ENCODE measurements at regions not wholly inside any gene's neighbourhood (a gene's known extent, or its start where the extent isn't known, plus 50 kb on each side); places are given as distances from the start of the nearest gene placed in this dataset.

GRCh38 chr12:105466901-105467598 lies 136.6 kb downstream of the C12orf75 start:
- ChIA-PET POLR2A (no interaction called here), CTCF (no interaction called here)
- DNase-seq (ENCODE audit: extremely low spot score): no peak
- no peak for TF ChIP-seq ZNF384 (IDR thresholded peaks at IDR 0.05)
- no peak for TF ChIP-seq FOXA1 (IDR thresholded peaks at IDR 0.05)
- TF ChIP-seq HDGF (IDR thresholded peaks at IDR 0.05; ENCODE audit: borderline replicate concordance): no peak
- TF ChIP-seq LEF1 (IDR thresholded peaks at IDR 0.05; ENCODE audit: borderline replicate concordance): no peak
- no peak for TF ChIP-seq TARDBP (IDR thresholded peaks at IDR 0.05)
- no peak for TF ChIP-seq PKNOX1 (IDR thresholded peaks at IDR 0.05)
- TF ChIP-seq BHLHE40 (IDR thresholded peaks at IDR 0.05; ENCODE audit: borderline replicate concordance): no peak
- no peak for TF ChIP-seq ARNT (IDR thresholded peaks at IDR 0.05)
- no peak for TF ChIP-seq L3MBTL2 (conservative IDR thresholded peaks at IDR 0.05)

GRCh38 chr12:105467710-105468366 lies 137.3 kb downstream of the C12orf75 start:
- ChIA-PET POLR2A (no interaction called here), CTCF (no interaction called here)
- no peak for TF ChIP-seq SP1 (IDR thresholded peaks at IDR 0.05)
- no peak for TF ChIP-seq L3MBTL2 (conservative IDR thresholded peaks at IDR 0.05)
- TF ChIP-seq NFRKB (IDR thresholded peaks at IDR 0.05): no peak
- TF ChIP-seq FOXM1 (IDR thresholded peaks at IDR 0.05; ENCODE audit: borderline replicate concordance): no peak
- no peak for TF ChIP-seq FOXA1 (IDR thresholded peaks at IDR 0.05)
- TF ChIP-seq TARDBP (IDR thresholded peaks at IDR 0.05): no peak
- TF ChIP-seq PKNOX1 (IDR thresholded peaks at IDR 0.05): no peak
- no peak for TF ChIP-seq ELF4 (IDR thresholded peaks at IDR 0.05)
- DNase-seq (ENCODE audit: extremely low spot score): no peak

GRCh38 chr12:105468464-105468863 lies 138.0 kb downstream of the C12orf75 start:
- DNase-seq (ENCODE audit: extremely low spot score): no peak
- CTCF ChIA-PET: interaction anchor here (0.7 kb wide), 1 partner anchor 48 kb away, joined by 3 read pairs; no protein-coding TSS in a partner anchor
- TF ChIP-seq L3MBTL2 (conservative IDR thresholded peaks at IDR 0.05): no peak
- TF ChIP-seq FOXM1 (IDR thresholded peaks at IDR 0.05; ENCODE audit: borderline replicate concordance): no peak
- POLR2A ChIA-PET: interaction anchor here (0.9 kb wide), 1 partner anchor 833 kb away, joined by 4 read pairs; no protein-coding TSS in a partner anchor

- DNase-seq (ENCODE audit: extremely low spot score): no peak
- POLR2A ChIA-PET: interaction anchor here (0.9 kb wide), 1 partner anchor 832 kb away, joined by 4 read pairs; no protein-coding TSS in a partner anchor
- TF ChIP-seq FOXM1 (IDR thresholded peaks at IDR 0.05; ENCODE audit: borderline replicate concordance) (no peak), NFRKB (IDR thresholded peaks at IDR 0.05) (no peak), FOXK2 (IDR thresholded peaks at IDR 0.05) (no peak), FOXA1 (IDR thresholded peaks at IDR 0.05) (no peak), SUZ12 (IDR thresholded peaks at IDR 0.05) (no peak), ELF4 (IDR thresholded peaks at IDR 0.05) (no peak), L3MBTL2 (conservative IDR thresholded peaks at IDR 0.05) (no peak), ZNF384 (IDR thresholded peaks at IDR 0.05) (no peak), HDGF (IDR thresholded peaks at IDR 0.05; ENCODE audit: borderline replicate concordance) (no peak), LEF1 (IDR thresholded peaks at IDR 0.05; ENCODE audit: borderline replicate concordance) (no peak), TARDBP (IDR thresholded peaks at IDR 0.05) (no peak), BHLHE40 (IDR thresholded peaks at IDR 0.05; ENCODE audit: borderline replicate concordance) (no peak), PKNOX1 (IDR thresholded peaks at IDR 0.05) (no peak), ARNT (IDR thresholded peaks at IDR 0.05) (no peak), SP1 (IDR thresholded peaks at IDR 0.05) (no peak)
- CTCF ChIA-PET: interaction anchor here (0.6 to 0.7 kb wide), 3 partner anchors 20 to 1116 kb away, joined by 3 to 4 read pairs (median 3); no protein-coding TSS in a partner anchor
Measured at GRCh38 chr12:105469211-105469610, 138.7 kb downstream of the C12orf75 start.

GRCh38 chr12:105469701-105470100 lies 139.2 kb downstream of the C12orf75 start:
- POLR2A ChIA-PET: no interaction called here
- CTCF ChIA-PET: interaction anchor here (0.6 kb wide), 1 partner anchor 1116 kb away, joined by 4 read pairs; no protein-coding TSS in a partner anchor
- DNase-seq (ENCODE audit: extremely low spot score): no peak
- TF ChIP-seq FOXM1 (IDR thresholded peaks at IDR 0.05; ENCODE audit: borderline replicate concordance): no peak

GRCh38 chr12:105470102-105470501 lies 139.6 kb downstream of the C12orf75 start:
- no peak for TF ChIP-seq ZNF384 (IDR thresholded peaks at IDR 0.05)
- TF ChIP-seq ARNT (IDR thresholded peaks at IDR 0.05): no peak
- TF ChIP-seq SP1 (IDR thresholded peaks at IDR 0.05): no peak
- TF ChIP-seq L3MBTL2 (conservative IDR thresholded peaks at IDR 0.05): no peak
- TF ChIP-seq FOXM1 (IDR thresholded peaks at IDR 0.05; ENCODE audit: borderline replicate concordance): no peak
- no peak for TF ChIP-seq FOXK2 (IDR thresholded peaks at IDR 0.05)
- no peak for TF ChIP-seq HDGF (IDR thresholded peaks at IDR 0.05; ENCODE audit: borderline replicate concordance)
- no peak for TF ChIP-seq FOXA1 (IDR thresholded peaks at IDR 0.05)
- no peak for TF ChIP-seq SUZ12 (IDR thresholded peaks at IDR 0.05)
- no peak for TF ChIP-seq LEF1 (IDR thresholded peaks at IDR 0.05; ENCODE audit: borderline replicate concordance)
- no peak for TF ChIP-seq PKNOX1 (IDR thresholded peaks at IDR 0.05)
- POLR2A ChIA-PET: no interaction called here
- CTCF ChIA-PET: no interaction called here
- no peak for DNase-seq (ENCODE audit: extremely low spot score)
